ENCODE measurements at regions not wholly inside any gene's neighbourhood (a gene's known extent, or its start where the extent isn't known, plus 50 kb on each side); places are given as distances from the start of the nearest gene placed in this dataset.

- 11% methylated on average over 10 of the region's 10 CpGs for WGBS (ENCODE audit: low lambda C conversion rate)
- ChIA-PET CTCF (ENCODE audit: low intra/inter-chr PET ratio, low total read pairs) (no interaction called here), POLR2A (no interaction called here)
- Histone ChIP-seq H4K20me1 (ENCODE audit: insufficient read depth, low read length) (no peaks in the 10 kb centered on the region), H3K4me2 (ENCODE audit: low read depth, low read length) (no peak overlapping the region), H3K4me1 (ENCODE audit: insufficient read depth, low read length) (no peaks in the 10 kb centered on the region), H3K36me3 (replicated peaks in 1 of 2; ENCODE audit: control insufficient read depth in 1 of 2, insufficient read depth in 2 of 2, low read length in 2 of 2) (no peaks in the 10 kb centered on the region), H3K9ac (ENCODE audit: insufficient read depth, low read depth, low read length) (no peak overlapping the region), H3K9me3 (ENCODE audit: low read length) (no peaks in the 10 kb centered on the region), H3K27me3 (ENCODE audit: control insufficient read depth in 1 of 2, insufficient read depth in 2 of 2, low read length in 2 of 2) (peaks cover 0 to 10% of the 10 kb centered on the region in 2 experiments; a peak in 1 of 5 replicates), H2AFZ (ENCODE audit: low read length) (no peak overlapping the region), H3K27ac (ENCODE audit: extremely low read length, insufficient read depth, low read length) (no peak overlapping the region), H3K79me2 (ENCODE audit: insufficient read depth, low read length) (no peaks in the 10 kb centered on the region), H3K4me3 (replicated peaks in 1 of 3; ENCODE audit: insufficient read depth in 1 of 3, low read depth in 2 of 3, low read length in 3 of 3) (no peak overlapping the region)
- BruUV-seq (replicated peaks): no TSS peak
- TF ChIP-seq IKZF1 (IDR thresholded peaks at IDR 0.05) (no peak), CEBPB (IDR thresholded peaks at IDR 0.05; ENCODE audit: borderline replicate concordance, low read depth, low read length) (peak; percentile 63), DMTF1 (CRISPR knock-in tag; IDR thresholded peaks at IDR 0.05) (no peak)
- intact Hi-C loops (cut with micrococcal nuclease; ENCODE audit: unreplicated experiment): no loop called here
- in situ Hi-C loops (cut with HindIII; ENCODE audit: extremely low pct_ligation_motif_present, low pct_unique_long_range_greater_than_20kb): no loop called here
- DNase-seq (ENCODE audit: low spot score) (no peak), ATAC-seq (no peak), FAIRE-seq (no peak)
Measured at GRCh38 chr16:73916829-73917594, 379.6 kb upstream of the PSMD7 start.

- BruUV-seq (replicated peaks): no TSS peak
- POLR2A ChIA-PET: no interaction called here
- TF ChIP-seq HIVEP1 (CRISPR knock-in tag; IDR thresholded peaks at IDR 0.05) (no peak), TP53 (CRISPR knock-in tag; conservative IDR thresholded peaks at IDR 0.05) (no peak), NRL (CRISPR knock-in tag; IDR thresholded peaks at IDR 0.05; ENCODE audit: borderline replicate concordance) (no peak), TARDBP (CRISPR knock-in tag; IDR thresholded peaks at IDR 0.05) (no peak), ZNF101 (CRISPR knock-in tag; IDR thresholded peaks at IDR 0.05; ENCODE audit: borderline replicate concordance, low read depth) (no peak), ZNF251 (CRISPR knock-in tag; IDR thresholded peaks at IDR 0.05) (no peak), ZFP36 (IDR thresholded peaks at IDR 0.05; ENCODE audit: borderline replicate concordance, low read depth, low read length, partially characterized antibody) (no peak), MAFK (conservative IDR thresholded peaks at IDR 0.05 in 1 of 2, IDR thresholded peaks at IDR 0.05 in 1 of 2; ENCODE audit: low read length in 2 of 2) (no peak), ZNF746 (CRISPR knock-in tag; IDR thresholded peaks at IDR 0.05) (no peak), ZFYVE20 (CRISPR knock-in tag; IDR thresholded peaks at IDR 0.05; ENCODE audit: borderline replicate concordance, low read depth) (no peak), RCOR2 (CRISPR knock-in tag; IDR thresholded peaks at IDR 0.05) (no peak), TRIM24 (CRISPR knock-in tag; IDR thresholded peaks at IDR 0.05) (no peak), NFATC3 (CRISPR knock-in tag; IDR thresholded peaks at IDR 0.05) (no peak), ZNF672 (CRISPR knock-in tag; IDR thresholded peaks at IDR 0.05) (no peak)
Measured at GRCh38 chr16:73915935-73916334, 380.7 kb upstream of the PSMD7 start.

More at GRCh38 chr16:73915935-73916334, 380.7 kb upstream of the PSMD7 start:
- no peaks in the 10 kb centered on the region for H3K4me1 ChIP-seq (ENCODE audit: insufficient read depth, low read length)
- H3K4me3 ChIP-seq (replicated peaks in 1 of 3; ENCODE audit: insufficient read depth in 1 of 3, low read depth in 2 of 3, low read length in 3 of 3): no peak overlapping the region
- no peaks in the 10 kb centered on the region for H3K79me2 ChIP-seq (ENCODE audit: insufficient read depth, low read length)
- ATAC-seq: no peak
- WGBS (ENCODE audit: low lambda C conversion rate): 2% methylated on average over 4 of the region's 4 CpGs
- in situ Hi-C loops (cut with HindIII; ENCODE audit: extremely low pct_ligation_motif_present, low pct_unique_long_range_greater_than_20kb): no loop called here
- no peak for FAIRE-seq
- no peak overlapping the region for H3K9ac ChIP-seq (ENCODE audit: insufficient read depth, low read depth, low read length)
- no peaks in the 10 kb centered on the region for H3K9me3 ChIP-seq (ENCODE audit: low read length)
- no peak for DNase-seq (ENCODE audit: low spot score)
- H2AFZ ChIP-seq (ENCODE audit: low read length): no peak overlapping the region
- intact Hi-C loops (cut with micrococcal nuclease; ENCODE audit: unreplicated experiment): no loop called here
- peaks cover 0 to 10% of the 10 kb centered on the region in 2 experiments; a peak in 1 of 5 replicates for H3K27me3 ChIP-seq (ENCODE audit: control insufficient read depth in 1 of 2, insufficient read depth in 2 of 2, low read length in 2 of 2)
- H3K36me3 ChIP-seq (replicated peaks in 1 of 2; ENCODE audit: control insufficient read depth in 1 of 2, insufficient read depth in 2 of 2, low read length in 2 of 2): no peaks in the 10 kb centered on the region
- H3K27ac ChIP-seq (ENCODE audit: extremely low read length, insufficient read depth, low read length): no peak overlapping the region
- CTCF ChIA-PET (ENCODE audit: low intra/inter-chr PET ratio, low total read pairs): no interaction called here
- H4K20me1 ChIP-seq (ENCODE audit: insufficient read depth, low read length): no peaks in the 10 kb centered on the region
- no peak overlapping the region for H3K4me2 ChIP-seq (ENCODE audit: low read depth, low read length)

Measured in HepG2 (cell line).